ENCODE measurements at regions not wholly inside any gene's neighbourhood (a gene's known extent, or its start where the extent isn't known, plus 50 kb on each side); places are given as distances from the start of the nearest gene placed in this dataset.

GRCh38 chr4:111871802-111872201 is 273.5 kb upstream of the FAM241A start:
- TF ChIP-seq, protein P1, sequence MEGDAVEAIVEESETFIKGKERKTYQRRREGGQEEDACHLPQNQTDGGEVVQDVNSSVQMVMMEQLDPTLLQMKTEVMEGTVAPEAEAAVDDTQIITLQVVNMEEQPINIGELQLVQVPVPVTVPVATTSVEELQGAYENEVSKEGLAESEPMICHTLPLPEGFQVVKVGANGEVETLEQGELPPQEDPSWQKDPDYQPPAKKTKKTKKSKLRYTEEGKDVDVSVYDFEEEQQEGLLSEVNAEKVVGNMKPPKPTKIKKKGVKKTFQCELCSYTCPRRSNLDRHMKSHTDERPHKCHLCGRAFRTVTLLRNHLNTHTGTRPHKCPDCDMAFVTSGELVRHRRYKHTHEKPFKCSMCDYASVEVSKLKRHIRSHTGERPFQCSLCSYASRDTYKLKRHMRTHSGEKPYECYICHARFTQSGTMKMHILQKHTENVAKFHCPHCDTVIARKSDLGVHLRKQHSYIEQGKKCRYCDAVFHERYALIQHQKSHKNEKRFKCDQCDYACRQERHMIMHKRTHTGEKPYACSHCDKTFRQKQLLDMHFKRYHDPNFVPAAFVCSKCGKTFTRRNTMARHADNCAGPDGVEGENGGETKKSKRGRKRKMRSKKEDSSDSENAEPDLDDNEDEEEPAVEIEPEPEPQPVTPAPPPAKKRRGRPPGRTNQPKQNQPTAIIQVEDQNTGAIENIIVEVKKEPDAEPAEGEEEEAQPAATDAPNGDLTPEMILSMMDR (IDR thresholded peaks at IDR 0.05; ENCODE audit: insufficient read depth in 1 of 2, low read depth in 1 of 2, low read length in 1 of 2, severe bottlenecking in 1 of 2, unreplicated experiment in 1 of 2), result no peak
- H3K36me3 ChIP-seq (ENCODE audit: control insufficient read depth, insufficient read depth, low read length), result no peaks in the 10 kb centered on the region
- no peaks in the 10 kb centered on the region for H3K4me1 ChIP-seq
- H3K9me3 Mint-ChIP-seq (ENCODE audit: unreplicated experiment), result no peaks in the 10 kb centered on the region
- CTCF ChIA-PET, result no interaction called here
- H3K4me3 ChIP-seq (ENCODE audit: low read depth, low read length), result no peak overlapping the region
- no peaks in the 10 kb centered on the region for H3K27me3 Mint-ChIP-seq (ENCODE audit: insufficient read depth, unreplicated experiment)
- no peak overlapping the region for H3K4me3 Mint-ChIP-seq (ENCODE audit: unreplicated experiment)
- POLR2A ChIA-PET, result no interaction called here
- BruUV-seq (replicated peaks), result no TSS peak
- intact Hi-C loops (cut with micrococcal nuclease; ENCODE audit: unreplicated experiment), result no loop called here
- peak overlapping the region; percentile 32 for H3K27ac Mint-ChIP-seq (ENCODE audit: unreplicated experiment)
- no peak for DNase-seq
- no peaks in the 10 kb centered on the region for H3K4me1 Mint-ChIP-seq (ENCODE audit: low read depth, unreplicated experiment)
- no peaks in the 10 kb centered on the region for H3K36me3 Mint-ChIP-seq (ENCODE audit: insufficient read depth, unreplicated experiment)
- no peaks in the 10 kb centered on the region for H3K27me3 ChIP-seq (replicated peaks; ENCODE audit: control insufficient read depth, insufficient read depth, low read length)
- no peaks in the 10 kb centered on the region for H3K9me3 ChIP-seq

GRCh38 chr4:111873801-111874200 is 271.5 kb upstream of the FAM241A start:
- POLR2A ChIA-PET, result no interaction called here

GRCh38 chr4:111879539-111879938 is 265.7 kb upstream of the FAM241A start:
- H3K27me3 ChIP-seq (replicated peaks; ENCODE audit: control insufficient read depth, insufficient read depth, low read length), result no peaks in the 10 kb centered on the region
- Mint-ChIP-seq H3K27ac (ENCODE audit: unreplicated experiment) (no peak overlapping the region), H3K36me3 (ENCODE audit: insufficient read depth, unreplicated experiment) (no peaks in the 10 kb centered on the region), H3K27me3 (ENCODE audit: insufficient read depth, unreplicated experiment) (peaks cover 4% of the 10 kb centered on the region), H3K4me1 (ENCODE audit: low read depth, unreplicated experiment) (no peaks in the 10 kb centered on the region), H3K9me3 (ENCODE audit: unreplicated experiment) (no peaks in the 10 kb centered on the region), H3K4me3 (ENCODE audit: unreplicated experiment) (no peak overlapping the region)
- H3K36me3 ChIP-seq (ENCODE audit: control insufficient read depth, insufficient read depth, low read length), result no peaks in the 10 kb centered on the region
- no peak overlapping the region for H3K4me3 ChIP-seq (ENCODE audit: low read depth, low read length)
- BruUV-seq (replicated peaks), result no TSS peak
- intact Hi-C loops (cut with micrococcal nuclease; ENCODE audit: unreplicated experiment), result no loop called here
- TF ChIP-seq, protein P1 (IDR thresholded peaks at IDR 0.05; ENCODE audit: insufficient read depth in 1 of 2, low read depth in 1 of 2, low read length in 1 of 2, severe bottlenecking in 1 of 2, unreplicated experiment in 1 of 2), result no peak
- no peaks in the 10 kb centered on the region for H3K9me3 ChIP-seq
- no peaks in the 10 kb centered on the region for H3K4me1 ChIP-seq
- ChIA-PET POLR2A (no interaction called here), CTCF (no interaction called here)
- no peak for DNase-seq

More at GRCh38 chr4:111873801-111874200, 271.5 kb upstream of the FAM241A start:
- no peaks in the 10 kb centered on the region for H3K27me3 ChIP-seq (replicated peaks; ENCODE audit: control insufficient read depth, insufficient read depth, low read length)
- no peaks in the 10 kb centered on the region for H3K4me1 ChIP-seq
- peaks cover 4% of the 10 kb centered on the region for H3K27me3 Mint-ChIP-seq (ENCODE audit: insufficient read depth, unreplicated experiment)
- no peak for DNase-seq
- TF ChIP-seq, protein P1 (IDR thresholded peaks at IDR 0.05; ENCODE audit: insufficient read depth in 1 of 2, low read depth in 1 of 2, low read length in 1 of 2, severe bottlenecking in 1 of 2, unreplicated experiment in 1 of 2), result no peak
- H3K36me3 Mint-ChIP-seq (ENCODE audit: insufficient read depth, unreplicated experiment), result no peaks in the 10 kb centered on the region
- no peak overlapping the region for H3K4me3 ChIP-seq (ENCODE audit: low read depth, low read length)
- H3K9me3 Mint-ChIP-seq (ENCODE audit: unreplicated experiment), result no peaks in the 10 kb centered on the region
- no peaks in the 10 kb centered on the region for H3K36me3 ChIP-seq (ENCODE audit: control insufficient read depth, insufficient read depth, low read length)
- intact Hi-C loops (cut with micrococcal nuclease; ENCODE audit: unreplicated experiment), result no loop called here
- H3K4me3 Mint-ChIP-seq (ENCODE audit: unreplicated experiment), result no peak overlapping the region
- H3K4me1 Mint-ChIP-seq (ENCODE audit: low read depth, unreplicated experiment), result no peaks in the 10 kb centered on the region
- CTCF ChIA-PET, result no interaction called here
- BruUV-seq (replicated peaks), result no TSS peak
- no peaks in the 10 kb centered on the region for H3K9me3 ChIP-seq
- H3K27ac Mint-ChIP-seq (ENCODE audit: unreplicated experiment), result no peak overlapping the region
